Gastroesophageal sphincter (tissue), 3 donors: ENCODE measurements at regions not wholly inside any gene's neighbourhood (a gene's known extent, or its start where the extent isn't known, plus 50 kb on each side); places are given as distances from the start of the nearest gene placed in this dataset.

Experiments used
- EP300 ChIP-seq: sonication (generic); formaldehyde crosslinking; IDR thresholded peaks from one replicate; pipeline ENCODE4 v1.6.1; 2017; ENCODE audit warnings: antibody characterized with exemption, mild to moderate bottlenecking
- POLR2A ChIP-seq, 2 donors: fragments of 450-650 bp; IDR thresholded peaks; one replicate each; pipeline ENCODE4 v1.6.1; 2017; ENCODE audit warnings: antibody characterized with exemption in 2 of 2, mild to moderate bottlenecking in 2 of 2, moderate library complexity in 1 of 2
- POLR2AphosphoS5 ChIP-seq: sonication (generic); formaldehyde crosslinking; IDR thresholded peaks from one replicate; pipeline ENCODE4 v1.6.1; 2017; ENCODE audit warnings: antibody characterized with exemption
- TF ChIP-seq, protein P1 (sequence below), 4 experiments: fragments of 200-600 bp in 2 of 4; fragments of 450-650 bp in 2 of 4; sonication (generic) in 1 of 4; IDR thresholded peaks; one replicate each; pipeline ENCODE4 v1.5.1; 2017 to 2019; ENCODE audit warnings: antibody characterized with exemption in 4 of 4, mild to moderate bottlenecking in 2 of 4, moderate library complexity in 2 of 4

DNA sequence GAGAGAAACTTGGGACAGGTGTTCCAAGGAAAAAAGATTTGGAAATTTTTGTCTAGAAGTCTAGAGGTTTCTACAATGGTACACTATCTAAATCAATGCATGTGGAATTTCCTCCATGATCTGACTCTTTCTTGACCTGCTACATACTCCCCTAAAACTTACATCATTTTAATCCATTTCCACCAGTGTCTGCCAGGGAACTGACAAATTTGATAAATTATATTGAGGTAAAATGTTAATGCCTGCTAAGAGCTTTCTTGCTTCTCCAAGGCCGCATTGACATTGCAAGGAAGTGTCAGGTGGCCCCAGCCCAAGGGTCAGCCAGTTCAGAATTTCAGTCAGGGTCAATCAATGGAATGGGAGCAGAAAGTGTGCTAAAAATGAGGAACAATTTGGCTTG, 163.4 kb upstream of the FBXL17 start:
- TF ChIP-seq, protein P1, sequence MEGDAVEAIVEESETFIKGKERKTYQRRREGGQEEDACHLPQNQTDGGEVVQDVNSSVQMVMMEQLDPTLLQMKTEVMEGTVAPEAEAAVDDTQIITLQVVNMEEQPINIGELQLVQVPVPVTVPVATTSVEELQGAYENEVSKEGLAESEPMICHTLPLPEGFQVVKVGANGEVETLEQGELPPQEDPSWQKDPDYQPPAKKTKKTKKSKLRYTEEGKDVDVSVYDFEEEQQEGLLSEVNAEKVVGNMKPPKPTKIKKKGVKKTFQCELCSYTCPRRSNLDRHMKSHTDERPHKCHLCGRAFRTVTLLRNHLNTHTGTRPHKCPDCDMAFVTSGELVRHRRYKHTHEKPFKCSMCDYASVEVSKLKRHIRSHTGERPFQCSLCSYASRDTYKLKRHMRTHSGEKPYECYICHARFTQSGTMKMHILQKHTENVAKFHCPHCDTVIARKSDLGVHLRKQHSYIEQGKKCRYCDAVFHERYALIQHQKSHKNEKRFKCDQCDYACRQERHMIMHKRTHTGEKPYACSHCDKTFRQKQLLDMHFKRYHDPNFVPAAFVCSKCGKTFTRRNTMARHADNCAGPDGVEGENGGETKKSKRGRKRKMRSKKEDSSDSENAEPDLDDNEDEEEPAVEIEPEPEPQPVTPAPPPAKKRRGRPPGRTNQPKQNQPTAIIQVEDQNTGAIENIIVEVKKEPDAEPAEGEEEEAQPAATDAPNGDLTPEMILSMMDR (IDR thresholded peaks at IDR 0.05) = no peak
- no peak for TF ChIP-seq POLR2A (IDR thresholded peaks at IDR 0.05)
- no peak for TF ChIP-seq POLR2AphosphoS5
- no peak for TF ChIP-seq EP300
